NCI-H345 treated with DMSO at 0.1 percent for 48 hours (cell line): ENCODE measurements at regions not wholly inside any gene's neighbourhood (a gene's known extent, or its start where the extent isn't known, plus 50 kb on each side); places are given as distances from the start of the nearest gene placed in this dataset.
A peak's percentile ranks its signal among the peaks of the same experiment; 100 is the strongest.

Experiments
- DNase-seq: peaks from one replicate; lab custom pipeline; 2025; ENCODE audit not compliant: unreplicated experiment; lab: John Stamatoyannopoulos, UW

GRCh38 chr2:238963161-238963970, 115.5 kb downstream of the TWIST2 start:
- no peak for DNase-seq

GRCh38 chr2:238963971-238964328, 116.1 kb downstream of the TWIST2 start:
- no peak for DNase-seq

GRCh38 chr2:238964544-238965067, 116.7 kb downstream of the TWIST2 start:
- no peak for DNase-seq

- no peak for DNase-seq
Observed at GRCh38 chr2:238965371-238966071, 117.6 kb downstream of the TWIST2 start.

- no peak for DNase-seq
Observed at GRCh38 chr2:238966072-238966937, 118.4 kb downstream of the TWIST2 start.

GRCh38 chr2:238967031-238967977, 119.4 kb downstream of the TWIST2 start:
- no peak for DNase-seq

GRCh38 chr2:238967978-238968360, 120.1 kb downstream of the TWIST2 start:
- no peak for DNase-seq

GRCh38 chr2:238968616-238969384, 120.9 kb downstream of the TWIST2 start:
- DNase-seq, result no peak

- DNase-seq, result no peak
Observed at GRCh38 chr2:238969857-238970256, 122.0 kb downstream of the TWIST2 start.

- peak; percentile 17 for DNase-seq
Observed at GRCh38 chr2:238970553-238971081, 122.7 kb downstream of the TWIST2 start.

- no peak for DNase-seq
Observed at GRCh38 chr2:238971318-238972145, 123.6 kb downstream of the TWIST2 start.

GRCh38 chr2:238972146-238972445, 124.2 kb downstream of the TWIST2 start:
- DNase-seq, result no peak

- DNase-seq, result no peak
Observed at GRCh38 chr2:238973038-238973739, 125.3 kb downstream of the TWIST2 start.

GRCh38 chr2:238974081-238974480, 126.2 kb downstream of the TWIST2 start:
- no peak for DNase-seq

- DNase-seq, result no peak
Observed at GRCh38 chr2:238974501-238975166, 126.7 kb downstream of the TWIST2 start.

- DNase-seq, result no peak
Observed at GRCh38 chr2:238975408-238975807, 127.5 kb downstream of the TWIST2 start.

GRCh38 chr2:238978497-238978896, 130.6 kb downstream of the TWIST2 start:
- no peak for DNase-seq
